NCI-H82 (cell line): ENCODE measurements at regions not wholly inside any gene's neighbourhood (a gene's known extent, or its start where the extent isn't known, plus 50 kb on each side); places are given as distances from the start of the nearest gene placed in this dataset.

Experiments
- DNase-seq: peaks from one replicate; lab custom pipeline; 2025; lab: John Stamatoyannopoulos, UW

- peak; percentile 0 for DNase-seq
Observed at GRCh38 chr11:24064309-24064903, 432.4 kb upstream of the LUZP2 start.

DNA sequence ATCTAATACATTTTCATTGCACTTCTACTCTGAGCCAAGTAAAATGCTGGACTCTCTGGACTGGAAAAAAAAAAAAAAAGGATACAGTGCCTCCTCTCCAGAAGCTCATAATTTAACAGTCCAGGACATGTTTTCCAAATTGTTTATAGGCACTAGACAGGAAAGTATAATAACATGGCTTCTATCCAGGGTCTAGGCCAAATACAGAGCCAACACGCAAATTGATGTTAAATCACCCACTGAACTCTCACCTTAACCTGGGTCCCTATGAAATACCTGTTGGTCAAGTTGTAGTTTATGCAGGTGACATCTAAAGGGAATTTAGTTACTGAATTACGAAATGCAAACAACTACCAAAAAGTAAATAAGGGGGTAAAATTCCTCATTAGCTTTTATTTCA is 428.7 kb upstream of the LUZP2 start:
- no peak for DNase-seq

DNA sequence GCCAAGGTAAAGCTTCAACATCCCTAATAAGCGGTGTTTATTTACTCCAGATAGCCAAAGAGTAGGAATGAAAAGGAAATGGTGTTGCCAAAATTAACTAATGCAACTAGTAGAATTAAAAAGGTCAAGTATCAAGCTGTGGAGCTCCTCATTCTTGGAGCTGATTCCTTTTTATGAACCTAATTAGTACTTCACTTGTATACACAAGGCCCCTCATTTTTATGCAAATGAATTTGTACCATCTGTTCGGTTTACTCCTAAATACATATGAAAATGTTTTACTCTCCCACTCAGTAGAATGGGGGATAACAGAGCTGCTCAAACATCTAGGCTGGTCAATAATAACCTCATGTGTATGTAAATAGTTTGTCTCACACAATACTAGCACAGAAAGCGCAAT is 426.4 kb upstream of the LUZP2 start:
- DNase-seq: no peak

GRCh38 chr11:24078018-24078417 is 418.8 kb upstream of the LUZP2 start:
- DNase-seq: no peak

GRCh38 chr11:24082241-24082640 is 414.6 kb upstream of the LUZP2 start:
- DNase-seq: no peak

DNA sequence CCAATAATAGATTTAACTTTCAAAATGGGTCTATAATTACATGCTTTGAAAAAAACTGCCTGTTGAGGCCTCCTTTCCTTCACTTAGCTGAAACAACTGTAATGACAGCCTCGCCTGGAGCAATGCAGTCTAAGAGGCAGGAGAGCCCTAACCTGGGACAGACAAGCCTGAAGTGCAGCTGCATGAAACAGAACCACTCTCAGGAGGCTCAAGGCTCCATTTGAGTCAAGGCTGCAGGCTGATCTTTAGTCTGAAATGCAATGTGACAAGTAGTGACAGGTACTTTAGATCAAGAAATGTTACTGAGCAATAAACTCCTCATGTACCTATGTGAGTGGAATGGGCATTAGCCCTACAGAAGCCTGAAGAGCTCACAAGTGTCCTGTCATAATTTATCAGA is 414.0 kb upstream of the LUZP2 start:
- DNase-seq: no peak

- no peak for DNase-seq
Observed at GRCh38 chr11:24084956-24085355, 411.9 kb upstream of the LUZP2 start.

DNA sequence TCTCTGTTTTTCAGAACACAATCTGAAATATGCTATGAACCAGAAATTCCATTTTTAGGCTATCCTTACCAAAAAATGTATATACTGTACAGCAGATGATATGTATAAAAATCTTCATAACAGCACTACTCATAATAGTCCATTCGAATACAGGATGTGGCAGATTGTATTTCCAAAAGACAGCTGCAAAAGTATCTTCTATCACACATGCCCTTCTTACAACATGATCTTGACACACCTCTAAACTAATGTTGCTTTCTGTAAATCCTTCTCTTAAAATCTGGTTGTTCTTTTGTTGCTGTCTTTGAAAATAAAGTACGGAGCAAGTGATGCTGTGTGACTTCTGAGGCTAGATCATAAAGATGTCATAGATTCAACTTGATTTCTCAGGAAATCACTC is 409.9 kb upstream of the LUZP2 start:
- no peak for DNase-seq

- no peak for DNase-seq
Observed at GRCh38 chr11:24091594-24091993, 405.3 kb upstream of the LUZP2 start.

GRCh38 chr11:24093375-24093774 is 403.5 kb upstream of the LUZP2 start:
- peak; percentile 0 for DNase-seq

GRCh38 chr11:24108609-24109008 is 388.2 kb upstream of the LUZP2 start:
- DNase-seq: no peak

- DNase-seq: no peak
Observed at GRCh38 chr11:24122291-24122690, 374.6 kb upstream of the LUZP2 start.

GRCh38 chr11:24124876-24125275 is 372.0 kb upstream of the LUZP2 start:
- no peak for DNase-seq

GRCh38 chr11:24131698-24132097 is 365.2 kb upstream of the LUZP2 start:
- DNase-seq: no peak

DNA sequence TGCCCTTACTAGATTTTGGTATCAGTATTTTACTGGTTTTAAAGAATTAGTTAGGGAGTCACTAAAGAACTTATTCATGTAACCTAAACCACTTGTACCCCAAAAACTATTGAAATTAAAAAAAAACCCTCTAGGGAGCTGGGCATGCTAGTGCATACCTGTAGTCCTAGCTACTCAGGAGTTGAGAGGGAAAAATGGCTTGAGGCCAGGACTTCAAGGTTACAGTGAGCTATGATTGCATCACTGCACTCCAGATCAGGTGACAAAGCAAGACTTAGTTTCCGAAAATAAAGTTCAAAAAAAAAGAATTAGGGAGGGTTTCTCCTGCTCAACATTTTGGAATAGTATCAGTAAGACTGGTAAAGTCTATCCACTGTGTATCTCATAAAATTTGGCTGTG is 364.4 kb upstream of the LUZP2 start:
- DNase-seq: no peak

DNA sequence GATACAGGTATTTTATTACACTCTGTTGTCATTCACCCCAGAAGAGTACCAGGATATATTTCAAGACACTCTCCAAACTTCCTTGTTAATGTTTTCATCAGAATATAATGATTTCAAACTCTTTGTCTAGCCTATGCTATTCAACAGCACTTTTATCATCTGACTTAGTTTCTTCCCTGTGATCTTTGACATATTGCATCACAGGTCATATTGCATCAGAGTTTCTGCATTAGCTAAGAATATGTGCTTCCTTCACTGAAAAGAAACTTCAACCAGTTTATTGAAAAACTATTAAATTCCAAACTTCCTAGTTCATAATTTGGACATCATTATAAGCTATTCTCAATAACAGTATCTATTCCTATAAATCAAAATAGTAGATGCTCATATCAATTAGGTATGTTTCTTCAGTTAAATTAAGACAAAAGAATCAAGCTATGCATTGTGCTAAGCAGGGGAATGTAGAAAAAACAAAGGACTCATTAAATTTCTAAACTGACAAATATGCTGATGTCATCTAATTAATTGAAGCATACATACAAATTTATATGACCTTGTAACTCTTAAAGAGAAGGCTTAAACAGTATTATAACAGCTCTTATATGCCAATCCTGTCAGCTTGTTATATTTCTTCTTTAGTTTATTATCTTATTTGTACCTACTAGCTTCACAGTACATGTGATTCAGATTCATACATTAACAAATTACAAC is 361.8 kb upstream of the LUZP2 start:
- no peak for DNase-seq

- DNase-seq: no peak
Observed at GRCh38 chr11:24142062-24142461, 354.8 kb upstream of the LUZP2 start.

GRCh38 chr11:24145411-24145810 is 351.4 kb upstream of the LUZP2 start:
- no peak for DNase-seq

GRCh38 chr11:24153337-24153736 is 343.5 kb upstream of the LUZP2 start:
- DNase-seq: no peak

- peak; percentile 1 for DNase-seq
Observed at GRCh38 chr11:24155792-24156191, 341.1 kb upstream of the LUZP2 start.

- DNase-seq: no peak
Observed at GRCh38 chr11:24157316-24157715, 339.5 kb upstream of the LUZP2 start.

DNA sequence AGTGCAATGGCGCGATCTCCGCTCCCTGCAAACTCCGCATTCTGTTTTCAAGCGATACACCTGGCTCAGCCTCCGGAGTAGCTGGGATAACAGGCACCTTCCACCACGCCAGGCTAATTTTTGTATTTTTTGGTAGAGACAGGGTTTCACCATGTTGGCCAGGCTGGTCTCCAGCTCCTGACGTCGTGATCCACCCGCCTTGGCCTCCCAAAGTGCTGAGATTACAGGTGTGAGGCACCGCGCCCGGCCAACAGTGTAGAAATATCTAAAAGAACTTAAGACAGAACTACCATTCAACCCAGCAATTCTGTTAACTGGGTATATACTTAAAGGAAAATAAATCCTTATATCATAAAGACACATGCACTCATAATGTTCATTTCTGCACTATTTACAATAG is 335.3 kb upstream of the LUZP2 start:
- DNase-seq: no peak

- DNase-seq: no peak
Observed at GRCh38 chr11:24163146-24163545, 333.7 kb upstream of the LUZP2 start.

DNA sequence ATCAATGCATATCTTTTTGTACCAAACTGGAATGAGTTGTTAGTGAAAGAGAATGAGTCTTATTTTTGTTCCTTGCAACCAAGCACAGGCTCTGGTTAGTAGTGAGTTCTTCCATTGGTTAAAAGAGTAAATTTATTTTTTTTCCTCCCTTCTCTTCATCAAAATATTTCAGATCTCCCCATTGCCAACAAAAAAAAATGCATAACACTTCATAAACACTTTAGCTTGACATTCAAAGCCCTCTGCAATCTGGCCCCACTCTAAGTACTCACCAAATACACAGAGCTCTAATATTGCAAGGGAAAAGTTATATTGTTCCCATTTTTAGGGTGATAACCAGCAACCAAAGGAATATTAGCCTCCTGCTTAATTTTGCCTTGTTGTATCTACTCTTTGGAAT is 333.0 kb upstream of the LUZP2 start:
- no peak for DNase-seq
